ENCODE measurements at regions not wholly inside any gene's neighbourhood (a gene's known extent, or its start where the extent isn't known, plus 50 kb on each side); places are given as distances from the start of the nearest gene placed in this dataset.
"Not testable (repeated sequence)": the region's sequence is repeated elsewhere in the genome, so short reads cannot be mapped to it uniquely, and the experiment has no call there.

DNA sequence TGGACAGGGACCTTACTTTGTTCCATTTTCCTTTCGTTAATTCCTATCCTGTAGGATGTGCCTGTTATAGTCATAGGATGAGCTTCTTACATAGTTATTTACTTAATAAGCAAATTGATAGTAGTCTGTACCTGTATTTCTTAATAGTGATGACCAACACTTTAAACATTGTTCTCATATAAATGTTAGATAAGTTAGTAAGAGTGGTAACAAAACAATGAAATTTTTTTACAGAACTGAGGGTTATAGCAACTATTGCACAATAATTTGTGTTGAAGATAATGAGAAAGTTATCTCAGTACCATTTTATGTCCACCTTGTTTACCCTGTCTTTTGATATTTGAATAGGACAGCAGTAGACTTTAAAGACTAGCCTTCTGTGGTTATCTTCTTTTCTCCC is 162.9 kb upstream of the ELL2 start:
- DNase-seq, result no peak

- no peak for DNase-seq
Measured at GRCh38 chr5:96123418-96123817, 161.8 kb upstream of the ELL2 start.

GRCh38 chr5:96121364-96121763 is 159.7 kb upstream of the ELL2 start:
- DNase-seq, result no peak

DNA sequence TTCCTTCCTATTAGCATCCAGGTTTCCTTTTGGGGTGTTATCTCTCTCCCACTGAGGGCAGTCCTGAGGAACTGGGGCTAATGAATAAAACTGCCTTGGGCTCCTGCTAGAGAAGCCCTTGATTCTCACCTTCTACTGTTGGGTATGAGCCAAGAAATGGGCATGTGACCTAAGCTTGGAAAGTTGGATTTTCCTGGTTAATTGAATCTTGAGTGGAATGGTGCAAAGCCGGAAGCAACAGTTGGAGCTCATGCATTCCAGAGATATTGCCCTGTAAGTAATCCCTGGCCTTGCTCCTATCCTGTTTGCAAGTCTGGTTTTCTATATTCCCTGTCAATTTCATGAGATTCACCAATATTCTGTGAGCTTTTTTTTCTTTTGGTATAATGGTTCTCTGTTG is 158.5 kb upstream of the ELL2 start:
- no peak for DNase-seq

GRCh38 chr5:96117771-96118651 is 156.4 kb upstream of the ELL2 start:
- DNase-seq, result no peak

DNA sequence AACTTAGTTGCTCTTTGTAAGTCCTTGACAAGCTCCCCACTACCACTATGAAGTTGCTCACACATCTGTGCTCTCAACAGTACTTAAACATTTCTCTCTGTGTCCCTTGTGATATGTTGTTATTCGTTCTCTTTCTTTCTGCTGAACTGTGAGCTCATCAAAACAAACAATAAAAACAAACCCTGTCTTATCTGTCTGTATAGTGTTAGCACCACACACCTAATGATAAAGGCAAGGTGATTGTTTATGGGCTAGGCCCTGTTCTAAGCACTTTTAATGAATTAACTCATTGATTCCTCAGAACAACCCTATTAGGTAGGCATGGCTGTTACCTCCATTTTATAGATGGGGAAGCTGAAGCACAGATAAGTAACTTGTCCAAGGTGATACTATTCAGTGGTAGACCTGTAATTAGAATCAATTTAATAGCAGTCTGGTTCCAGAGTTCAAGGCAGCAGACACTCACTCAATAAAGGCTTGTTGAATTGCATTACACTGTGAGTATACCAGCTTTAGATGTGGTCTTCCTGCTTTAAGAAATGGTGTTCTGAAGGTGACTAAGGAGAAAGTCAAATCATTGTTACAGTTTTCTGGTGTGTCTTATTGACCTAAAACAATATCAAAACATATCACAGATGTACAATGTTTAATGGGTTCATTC is 153.6 kb upstream of the ELL2 start:
- DNase-seq, result no peak

DNA sequence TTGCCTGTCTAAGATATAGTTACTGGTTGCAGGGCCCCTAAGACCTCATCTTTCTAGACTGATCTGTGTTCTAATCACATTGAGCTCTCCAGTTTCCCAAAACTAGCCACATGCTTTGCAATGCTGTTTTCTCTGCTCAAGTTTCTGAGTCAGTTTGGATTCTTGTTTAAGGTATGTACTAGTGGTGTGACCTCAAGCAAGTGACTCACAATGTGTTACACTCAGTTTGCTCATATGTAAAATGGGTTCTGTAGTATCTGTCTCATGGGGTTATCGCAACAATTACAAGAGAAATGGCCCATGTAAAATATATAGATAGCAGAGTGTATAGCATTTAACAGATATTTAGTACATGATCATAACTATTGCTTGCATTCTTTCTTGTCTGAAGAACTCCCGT is 153.1 kb upstream of the ELL2 start:
- DNase-seq, result no peak

- no peak for DNase-seq
Measured at GRCh38 chr5:96113170-96113939, 151.7 kb upstream of the ELL2 start.

DNA sequence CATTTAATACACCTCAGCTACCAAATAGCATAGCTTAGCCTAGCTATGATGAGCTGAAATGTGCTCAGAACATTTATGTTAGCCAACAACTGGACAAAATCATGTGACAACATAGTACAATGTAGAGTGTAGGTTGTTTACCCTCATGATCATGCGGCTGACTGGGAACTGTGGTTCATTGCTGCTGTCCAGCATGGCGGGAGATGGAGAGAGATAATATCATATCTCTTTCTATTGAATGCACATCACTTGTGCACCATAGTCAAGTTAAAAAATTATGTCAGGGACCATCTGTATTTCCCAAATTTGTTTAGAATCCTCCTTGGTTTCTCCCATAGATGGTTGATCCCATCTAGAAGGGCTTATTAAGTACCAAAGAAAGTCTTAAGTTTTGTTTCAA is 151.1 kb upstream of the ELL2 start:
- DNase-seq, result no peak

DNA sequence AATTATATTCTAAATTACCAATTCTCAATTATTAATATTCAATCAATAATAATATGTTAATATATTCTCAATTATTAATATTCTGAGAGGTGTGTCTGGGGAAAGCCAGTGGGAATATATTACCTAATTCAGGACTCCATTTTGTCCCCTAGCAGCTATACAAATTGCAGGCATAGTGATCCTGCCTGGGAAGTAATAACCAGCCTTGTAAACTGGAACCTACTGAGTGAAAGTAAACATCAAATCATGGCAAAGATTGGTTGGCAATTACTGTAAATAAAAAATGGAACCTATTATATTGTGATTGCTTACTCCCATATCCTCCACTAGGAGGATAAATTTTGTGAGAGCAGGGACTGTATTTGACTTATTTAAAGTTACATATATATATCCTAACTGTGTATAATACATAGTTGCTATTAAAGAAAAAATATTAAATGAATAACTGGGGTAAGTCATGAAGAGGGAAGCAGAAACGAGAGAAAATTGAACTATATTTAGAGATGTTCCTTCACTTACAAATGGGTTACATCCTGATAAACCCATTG is 150.5 kb upstream of the ELL2 start:
- DNase-seq, result no peak

DNA sequence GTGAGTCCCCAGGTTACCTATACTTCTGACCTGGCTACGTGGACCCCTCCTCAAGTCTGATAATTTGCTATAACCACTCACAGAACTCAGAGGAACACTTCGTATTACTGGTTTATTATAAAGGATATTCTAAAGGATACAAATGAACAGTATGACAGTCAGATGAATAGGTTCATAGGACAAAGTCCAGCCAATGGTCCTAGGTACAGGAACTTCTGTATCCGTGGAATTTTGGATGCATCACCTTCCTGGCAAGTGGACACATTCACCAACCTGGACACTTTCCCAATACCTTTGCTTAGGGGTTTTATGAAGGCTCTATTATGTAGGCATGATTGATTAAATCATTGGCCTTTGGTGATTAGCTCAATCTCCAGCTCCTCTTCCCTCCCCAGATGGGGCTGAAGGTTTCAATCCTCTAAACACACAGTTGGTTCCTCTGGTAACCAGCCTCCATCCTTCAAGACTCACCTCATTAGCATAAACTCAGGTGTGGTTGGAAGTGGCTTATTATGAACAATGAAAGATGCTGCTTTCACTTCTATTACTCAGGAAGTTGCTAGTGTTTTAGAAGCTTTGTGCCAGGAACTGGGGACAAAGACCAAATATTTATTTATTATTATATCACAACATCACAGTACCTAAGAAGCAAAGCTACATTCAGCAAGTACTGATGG is 149.6 kb upstream of the ELL2 start:
- no peak for DNase-seq

DNA sequence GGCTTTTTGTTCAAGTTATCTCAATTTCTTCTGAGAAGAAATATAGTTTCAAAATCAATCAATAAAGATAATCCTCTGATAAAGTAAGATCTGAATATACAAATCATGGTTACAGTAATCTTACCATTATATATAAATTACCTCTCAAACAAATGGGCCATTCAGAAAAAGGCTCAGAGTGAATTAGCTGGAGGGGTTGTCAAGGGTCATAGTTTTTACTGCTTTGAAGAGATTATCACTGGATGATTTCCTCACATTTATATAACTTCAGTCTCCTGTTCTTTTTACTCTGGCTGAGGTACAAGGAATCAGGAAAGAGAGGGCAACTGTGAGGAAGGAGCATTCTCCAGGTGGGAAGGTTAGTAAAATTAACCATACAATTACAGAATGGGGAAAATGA is 148.6 kb upstream of the ELL2 start:
- DNase-seq, result peak; percentile 14

DNA sequence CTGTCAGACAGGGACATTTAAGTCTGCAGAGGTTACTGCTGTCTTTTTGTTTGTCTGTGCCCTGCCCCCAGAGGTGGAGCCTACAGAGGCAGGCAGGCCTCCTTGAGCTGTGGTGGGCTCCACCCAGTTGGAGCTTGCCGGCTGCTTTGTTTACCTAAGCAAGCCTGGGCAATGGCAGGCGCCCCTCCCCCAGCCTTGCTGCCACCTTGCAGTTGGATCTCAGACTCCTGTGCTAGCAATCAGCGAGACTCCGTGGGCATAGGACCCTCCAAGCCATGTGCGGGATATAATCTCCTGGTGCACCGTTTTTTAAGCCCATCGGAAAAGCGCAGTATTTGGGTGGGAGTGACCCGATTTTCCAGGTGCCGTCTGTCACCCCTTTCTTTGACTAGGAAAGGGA is 147.0 kb upstream of the ELL2 start:
- not testable (repeated sequence) for DNase-seq

DNA sequence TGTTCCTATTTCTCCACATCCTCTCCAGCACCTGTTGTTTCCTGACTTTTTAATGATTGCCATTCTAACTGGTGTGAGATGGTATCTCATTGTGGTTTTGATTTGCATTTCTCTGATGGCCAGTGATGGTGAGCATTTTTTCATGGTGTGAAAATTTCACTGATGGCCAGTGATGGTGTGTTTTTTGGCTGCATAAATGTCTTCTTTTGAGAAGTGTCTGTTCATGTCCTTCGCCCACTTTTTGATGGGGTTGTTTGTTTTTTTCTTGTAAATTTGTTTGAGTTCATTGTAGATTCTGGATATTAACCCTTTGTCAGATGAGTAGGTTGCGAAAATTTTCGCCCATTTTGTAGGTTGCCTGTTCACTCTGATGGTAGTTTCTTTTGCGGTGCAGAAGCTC is 142.2 kb upstream of the ELL2 start:
- not testable (repeated sequence) for DNase-seq

- DNase-seq, result no peak
Measured at GRCh38 chr5:96101358-96102089, 139.9 kb upstream of the ELL2 start.

DNA sequence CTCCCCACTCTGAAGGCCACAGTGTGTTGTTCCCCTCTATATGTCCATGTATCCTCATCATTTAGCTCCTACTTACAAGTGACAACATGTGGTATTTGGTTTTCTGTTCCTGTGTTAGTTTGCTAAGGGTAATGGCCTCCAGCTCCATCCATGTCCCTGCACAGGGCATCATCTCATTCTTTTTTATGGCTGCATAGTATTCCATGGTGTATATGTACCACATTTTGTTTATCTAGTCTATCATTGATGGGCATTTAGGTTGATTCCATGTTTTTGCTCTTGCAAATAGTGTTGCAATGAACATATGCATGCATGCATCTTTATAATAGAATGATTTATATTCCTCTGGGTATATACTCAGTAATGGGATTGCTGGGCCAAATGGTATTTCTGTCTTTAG is 135.8 kb upstream of the ELL2 start:
- not testable (repeated sequence) for DNase-seq

DNA sequence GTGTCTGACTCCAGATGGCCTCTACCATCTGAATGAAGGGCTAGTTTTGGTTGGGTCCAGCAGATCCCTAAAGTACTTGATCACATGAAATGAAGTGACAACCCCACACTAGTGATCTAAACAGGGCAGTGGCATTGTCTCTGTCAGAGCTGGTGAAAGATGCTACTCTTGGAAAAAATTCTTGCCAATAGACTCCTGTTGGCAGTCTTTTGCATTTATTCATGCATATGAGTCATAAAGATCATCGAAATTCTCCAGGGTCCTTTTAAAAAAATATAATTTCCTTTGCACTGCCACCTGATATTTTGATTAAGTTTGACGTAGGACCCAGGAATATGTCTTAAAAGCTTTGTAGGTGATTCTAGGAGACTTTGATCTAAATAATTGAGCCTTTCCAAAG is 135.1 kb upstream of the ELL2 start:
- DNase-seq, result no peak

- DNase-seq, result no peak
Measured at GRCh38 chr5:96094904-96095303, 133.3 kb upstream of the ELL2 start.

GRCh38 chr5:96093890-96094381 is 132.3 kb upstream of the ELL2 start:
- no peak for DNase-seq

DNA sequence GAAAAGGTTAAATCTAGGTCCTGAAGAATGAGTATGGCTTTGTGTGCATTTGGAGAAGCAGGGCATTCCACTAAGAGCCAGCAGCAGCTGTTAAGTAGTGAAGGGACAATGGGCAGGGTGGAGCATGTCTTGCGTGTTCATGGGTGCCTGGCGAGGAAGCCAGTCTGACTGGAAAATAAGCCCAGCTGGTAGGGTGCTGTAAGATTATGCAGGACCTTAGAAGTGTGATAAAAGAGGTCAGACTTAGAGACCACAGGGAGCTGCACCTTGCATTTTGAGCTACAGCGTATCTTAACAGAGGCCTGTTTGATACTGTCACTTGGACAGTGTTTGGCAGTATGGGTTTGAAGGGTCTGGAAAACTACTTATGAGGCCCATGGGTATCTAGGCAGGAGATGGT is 131.7 kb upstream of the ELL2 start:
- DNase-seq, result no peak

GRCh38 chr5:96091874-96092273 is 130.2 kb upstream of the ELL2 start:
- no peak for DNase-seq

- DNase-seq, result no peak
Measured at GRCh38 chr5:96090215-96090614, 128.6 kb upstream of the ELL2 start.

Data from NCI-H1048 (cell line).